Hepatic stellate cell (primary cell): ENCODE measurements at regions not wholly inside any gene's neighbourhood (a gene's known extent, or its start where the extent isn't known, plus 50 kb on each side); places are given as distances from the start of the nearest gene placed in this dataset.
"Not testable (repeated sequence)": the region's sequence is repeated elsewhere in the genome, so short reads cannot be mapped to it uniquely, and the experiment has no call there.

Source experiments
- DNase-seq: peaks from one replicate; pipeline ENCODE4 v3.0.0; 2011; ENCODE audit warnings: low spot score

GRCh38 chr2:16104949-16105668, 164.8 kb downstream of the MYCN start:
- DNase-seq = no peak

GRCh38 chr2:16104315-16104948, 164.1 kb downstream of the MYCN start:
- no peak for DNase-seq

GRCh38 chr2:16103614-16104314, 163.4 kb downstream of the MYCN start:
- DNase-seq = no peak

- no peak for DNase-seq
These were observed 162.6 kb downstream of the MYCN start for GRCh38 chr2:16102976-16103380.

- DNase-seq = no peak
These were observed 162.1 kb downstream of the MYCN start for GRCh38 chr2:16102358-16102975.

GRCh38 chr2:16101196-16101595, 160.8 kb downstream of the MYCN start:
- no peak for DNase-seq

- DNase-seq = no peak
These were observed 159.7 kb downstream of the MYCN start for GRCh38 chr2:16100006-16100405.

- DNase-seq = no peak
These were observed 159.0 kb downstream of the MYCN start for GRCh38 chr2:16099326-16099725.

GRCh38 chr2:16096962-16097361, 156.6 kb downstream of the MYCN start:
- DNase-seq = no peak

GRCh38 chr2:16095483-16095882, 155.1 kb downstream of the MYCN start:
- not testable (repeated sequence) for DNase-seq

GRCh38 chr2:16094811-16095210, 154.5 kb downstream of the MYCN start:
- no peak for DNase-seq

- no peak for DNase-seq
These were observed 153.5 kb downstream of the MYCN start for GRCh38 chr2:16093639-16094529.

- no peak for DNase-seq
These were observed 152.7 kb downstream of the MYCN start for GRCh38 chr2:16092861-16093638.

GRCh38 chr2:16091576-16092282, 151.4 kb downstream of the MYCN start:
- no peak for DNase-seq

- no peak for DNase-seq
These were observed 150.6 kb downstream of the MYCN start for GRCh38 chr2:16090650-16091575.

- DNase-seq = not testable (repeated sequence)
These were observed 149.1 kb downstream of the MYCN start for GRCh38 chr2:16089491-16089890.

- no peak for DNase-seq
These were observed 148.4 kb downstream of the MYCN start for GRCh38 chr2:16088802-16089112.

- no peak for DNase-seq
These were observed 147.9 kb downstream of the MYCN start for GRCh38 chr2:16088035-16088801.

- DNase-seq = not testable (repeated sequence)
These were observed 145.8 kb downstream of the MYCN start for GRCh38 chr2:16086136-16086535.
